Activated T-cell treated with anti-CD3 and anti-CD28 coated beads, Interleukin-2, amount 50 U/mL, for 48 hours (primary cell): ENCODE measurements at regions not wholly inside any gene's neighbourhood (a gene's known extent, or its start where the extent isn't known, plus 50 kb on each side); places are given as distances from the start of the nearest gene placed in this dataset.
"Not testable (repeated sequence)": the region's sequence is repeated elsewhere in the genome, so short reads cannot be mapped to it uniquely, and the experiment has no call there.

Source experiments
- DNase-seq, 2 experiments: peaks; one replicate each; pipeline ENCODE4 v3.0.0-alpha.2; 2020

DNA sequence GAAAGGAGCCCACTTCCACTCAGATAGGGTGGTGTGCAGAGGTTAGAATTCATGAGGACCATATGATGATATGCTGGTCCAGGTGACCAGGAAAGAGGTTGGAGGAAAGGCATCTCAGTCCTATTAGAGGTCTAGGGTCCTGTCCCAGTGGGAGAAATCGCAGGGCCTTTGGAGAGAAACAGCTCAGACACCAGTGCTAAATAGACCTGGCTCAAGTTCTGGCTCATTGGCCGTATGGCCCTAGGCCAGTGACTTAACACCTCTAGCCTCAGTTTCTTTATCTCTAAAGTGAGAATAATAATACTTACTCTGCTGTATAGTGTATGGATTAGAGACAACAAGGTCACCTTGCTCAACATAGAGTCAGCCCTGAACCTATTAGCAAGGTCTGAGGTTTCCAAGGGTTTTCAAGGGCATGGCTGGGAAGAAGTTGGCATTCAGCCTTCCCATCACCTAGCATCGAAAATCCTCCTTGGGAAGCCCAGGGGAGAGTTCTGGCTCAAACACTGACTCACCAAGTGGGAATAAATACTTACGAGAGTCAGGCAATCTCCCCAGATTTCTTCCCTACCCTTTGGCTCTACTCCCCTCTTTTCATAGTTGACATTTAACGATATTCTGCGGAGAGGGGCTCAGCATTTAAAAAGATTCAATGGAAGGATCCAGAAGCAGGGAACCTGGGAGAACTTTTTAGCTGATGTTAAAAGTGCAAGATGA, 473.1 kb upstream of the PODXL start:
- DNase-seq = no peak

DNA sequence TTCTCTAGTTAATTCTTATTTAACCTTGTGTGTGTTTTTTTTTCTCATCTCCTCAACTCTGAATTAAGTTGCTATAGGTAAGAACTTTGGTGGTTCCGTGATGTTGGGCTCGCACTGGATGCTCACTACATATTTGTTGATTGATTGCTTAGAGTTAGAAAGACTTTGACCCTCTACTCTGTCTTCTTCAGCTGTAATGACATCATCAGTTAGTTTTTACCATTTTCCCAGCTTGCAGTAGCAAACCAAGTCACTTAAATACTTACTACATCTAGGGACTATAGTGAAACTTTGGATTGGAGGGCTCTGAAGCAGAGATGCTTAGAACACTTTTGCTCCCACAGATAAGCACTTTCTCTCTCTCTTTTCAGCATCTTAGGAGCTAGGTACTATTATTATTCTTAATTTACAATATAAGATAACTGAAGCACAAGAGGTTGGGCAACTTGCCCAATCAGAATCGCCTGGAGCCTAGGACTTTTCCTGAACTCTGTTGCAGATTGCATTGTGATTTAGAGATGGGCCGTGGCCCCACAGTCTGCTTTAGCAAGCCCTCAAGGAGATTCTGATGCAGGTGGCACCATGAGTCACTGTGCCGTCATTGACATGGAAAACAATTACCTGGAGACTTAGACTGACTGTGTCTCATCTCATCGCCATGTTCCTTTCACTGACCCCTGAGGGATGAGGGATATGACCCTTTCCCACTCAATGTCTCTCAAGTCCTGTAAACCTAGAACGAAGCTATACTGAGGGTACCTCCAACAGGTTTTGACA, 471.9 kb upstream of the PODXL start:
- no peak for DNase-seq

DNA sequence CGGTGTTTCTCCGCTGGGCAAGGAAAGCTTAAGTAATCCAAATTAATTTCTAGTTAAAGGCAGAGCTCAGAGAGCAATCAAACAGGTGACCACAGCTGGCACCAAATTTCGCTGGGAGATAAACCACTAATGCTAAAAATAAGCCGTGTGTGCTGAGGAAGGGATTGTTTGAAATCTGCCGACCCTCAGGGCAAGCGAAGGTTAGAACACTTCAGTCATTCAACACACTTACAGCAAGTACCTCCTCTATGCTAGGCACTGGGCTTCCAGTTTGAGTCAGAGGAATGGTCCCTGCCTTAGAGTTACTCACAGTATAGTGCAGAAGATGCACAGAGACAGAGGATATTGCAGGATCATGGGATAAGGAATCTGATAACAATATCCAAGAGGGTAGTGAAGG, 467.9 kb upstream of the PODXL start:
- DNase-seq = no peak

DNA sequence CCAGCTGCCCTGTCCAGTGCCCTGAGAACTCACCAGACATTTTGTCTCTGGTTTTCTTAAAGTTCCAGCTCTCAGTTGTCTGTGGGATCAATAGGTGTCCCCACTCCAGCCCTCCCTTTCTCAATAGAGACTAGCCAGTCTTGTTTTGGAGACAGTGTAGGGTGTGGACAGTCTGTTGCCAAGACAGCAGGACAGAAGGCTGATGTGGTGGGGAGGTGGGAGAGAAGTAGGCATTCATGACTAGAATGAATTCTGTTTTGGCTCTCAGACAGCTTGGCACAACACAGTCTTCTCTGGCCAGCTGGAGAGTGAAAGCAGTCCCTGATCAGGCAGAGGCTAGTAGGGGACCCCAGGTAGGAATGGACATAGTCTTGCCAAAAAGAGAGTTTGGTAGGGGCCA, 467.0 kb upstream of the PODXL start:
- no peak for DNase-seq

DNA sequence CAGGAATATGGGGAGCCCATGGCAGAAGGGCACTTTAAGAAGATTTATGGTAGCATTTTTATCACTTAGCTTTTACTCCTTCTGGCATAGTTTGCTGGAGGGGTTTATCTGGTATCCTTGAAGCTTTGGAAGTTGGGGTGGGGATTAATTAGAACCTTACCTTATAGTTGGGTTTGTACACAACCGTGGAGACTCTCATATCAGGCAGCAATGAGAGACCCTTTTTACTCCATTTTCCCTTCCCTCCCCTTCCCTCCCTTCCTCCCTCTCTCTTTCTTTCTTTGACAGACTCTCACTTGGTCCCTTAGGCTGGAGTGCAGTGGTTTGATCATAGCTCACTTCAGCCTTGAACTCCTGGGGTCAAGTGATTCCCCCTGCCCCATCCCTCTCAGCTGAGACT, 465.8 kb upstream of the PODXL start:
- no peak for DNase-seq

DNA sequence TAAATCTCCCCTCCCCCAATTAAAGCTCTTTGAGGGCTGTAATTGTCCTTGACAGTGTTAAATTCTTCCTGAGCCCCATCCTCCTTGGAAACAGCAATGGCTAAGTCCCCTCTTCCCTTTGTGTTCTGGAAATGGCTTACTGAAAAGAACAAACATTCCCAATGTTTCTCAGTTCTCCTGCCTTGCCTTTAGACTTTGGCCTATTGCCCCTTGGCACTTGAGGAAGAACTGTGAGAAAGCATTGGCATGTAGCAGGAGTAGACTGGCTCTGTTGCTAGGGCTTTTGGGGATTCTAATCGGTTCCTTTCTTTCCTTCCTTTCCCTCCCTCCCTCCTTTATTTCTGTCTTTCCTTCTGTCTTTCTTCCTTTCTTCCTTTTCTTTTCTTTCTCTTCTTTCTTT, 463.3 kb upstream of the PODXL start:
- DNase-seq = no peak

DNA sequence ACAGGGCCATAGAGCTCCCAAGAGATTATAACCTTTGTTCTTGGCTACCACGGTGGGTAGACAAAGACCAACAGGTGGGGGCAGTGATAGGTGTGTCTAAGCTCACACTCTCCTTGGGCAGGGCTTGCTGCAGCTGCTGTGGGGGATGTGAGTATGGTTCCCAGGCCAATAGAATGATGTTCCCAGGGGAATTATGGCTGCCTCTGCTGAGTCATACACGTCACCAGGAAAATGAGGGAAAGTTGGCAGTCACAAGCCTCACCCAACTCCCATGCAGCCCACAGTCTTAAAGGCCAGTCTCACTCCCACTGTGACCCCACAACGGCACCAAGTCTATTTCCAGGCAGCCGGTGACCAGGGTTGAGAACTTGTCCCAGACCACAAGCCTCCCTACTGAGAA, 453.4 kb upstream of the PODXL start:
- no peak for DNase-seq

DNA sequence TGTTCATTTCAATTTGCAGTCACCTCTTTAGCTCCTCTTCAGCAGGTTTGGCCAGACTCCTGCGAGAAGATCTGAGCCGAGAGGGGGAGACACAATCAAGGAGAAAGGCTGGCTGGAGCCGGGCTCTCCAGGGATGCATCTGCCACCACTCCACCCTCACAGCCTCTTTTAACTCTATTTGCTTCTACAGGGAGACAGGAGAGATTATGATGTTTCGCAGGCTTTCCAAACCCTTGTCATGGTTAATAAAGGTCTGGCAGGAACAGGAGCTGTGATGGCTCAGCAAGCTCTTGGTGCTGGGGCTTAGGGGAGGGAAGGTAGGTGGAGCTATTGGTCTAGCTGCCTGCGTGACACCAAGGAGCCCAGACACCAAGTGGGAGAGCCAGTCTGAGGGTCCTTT, 448.1 kb upstream of the PODXL start:
- DNase-seq = no peak

DNA sequence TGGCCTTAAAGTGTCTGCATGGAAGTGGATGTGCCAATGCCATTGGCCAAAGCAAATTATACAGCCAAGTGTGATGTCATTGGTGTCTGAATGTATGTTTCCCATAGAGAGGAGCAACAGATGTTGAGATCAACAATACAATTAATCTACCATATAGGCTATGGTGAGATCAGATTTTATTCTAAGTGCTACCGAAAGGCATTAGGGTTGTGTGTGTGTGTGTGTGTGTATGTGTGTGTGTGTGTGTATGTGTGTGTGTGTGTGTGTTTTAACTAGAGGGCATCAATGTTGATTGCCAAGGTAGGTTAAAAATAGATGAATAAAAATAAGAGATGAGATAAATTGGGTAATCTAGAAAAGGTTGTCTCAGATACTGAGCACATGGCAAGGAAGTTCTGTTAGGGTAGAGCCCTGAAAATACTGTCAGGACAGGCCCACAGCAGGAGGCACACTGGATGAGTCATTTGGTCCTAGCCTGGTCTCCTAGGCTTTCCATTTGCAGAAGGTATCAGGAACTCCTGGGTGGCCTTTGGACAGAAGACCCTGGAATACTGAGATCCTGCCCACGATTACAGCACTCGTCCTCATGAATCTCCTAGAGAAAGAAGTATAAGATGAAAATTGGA, 446.0 kb upstream of the PODXL start:
- DNase-seq = no peak

DNA sequence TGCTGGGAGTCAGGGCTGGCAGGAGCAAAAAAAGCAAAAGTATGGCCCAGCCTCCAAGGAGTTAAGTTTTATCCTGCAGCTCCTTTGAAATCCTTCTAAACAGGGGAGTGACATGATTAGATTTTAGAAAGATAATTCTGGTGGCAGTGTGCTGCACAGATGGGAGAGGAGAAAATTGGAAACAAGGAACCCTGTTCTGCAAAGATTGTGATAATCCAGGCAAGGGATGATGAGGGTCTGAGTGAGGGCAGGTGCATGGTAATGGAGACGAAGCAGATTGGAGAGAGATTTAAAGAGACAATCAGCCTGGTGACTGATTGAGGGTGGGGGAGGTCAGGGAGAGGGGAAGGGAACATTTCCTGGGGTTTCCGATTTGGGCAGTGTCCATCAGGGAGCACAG, 444.7 kb upstream of the PODXL start:
- no peak for DNase-seq

DNA sequence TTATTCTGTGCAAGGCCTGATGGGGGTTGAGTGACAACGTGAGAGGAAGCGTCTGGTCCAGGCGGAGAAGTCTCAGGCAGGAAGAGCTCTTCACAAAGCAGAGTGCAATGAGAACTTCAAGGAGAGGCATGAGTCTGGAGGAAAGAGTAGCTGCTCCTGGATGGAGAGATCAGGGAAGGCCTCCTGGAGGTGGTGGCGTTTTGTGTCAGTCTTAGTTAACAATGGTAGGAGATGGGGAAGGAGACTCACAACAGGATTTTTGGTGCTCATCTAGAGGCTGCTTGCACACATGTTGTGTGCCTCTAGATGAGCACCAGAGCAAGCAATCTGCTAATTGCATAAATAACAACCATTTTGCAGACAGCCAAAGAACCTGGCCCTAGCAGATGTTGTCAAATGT, 442.8 kb upstream of the PODXL start:
- DNase-seq = no peak

DNA sequence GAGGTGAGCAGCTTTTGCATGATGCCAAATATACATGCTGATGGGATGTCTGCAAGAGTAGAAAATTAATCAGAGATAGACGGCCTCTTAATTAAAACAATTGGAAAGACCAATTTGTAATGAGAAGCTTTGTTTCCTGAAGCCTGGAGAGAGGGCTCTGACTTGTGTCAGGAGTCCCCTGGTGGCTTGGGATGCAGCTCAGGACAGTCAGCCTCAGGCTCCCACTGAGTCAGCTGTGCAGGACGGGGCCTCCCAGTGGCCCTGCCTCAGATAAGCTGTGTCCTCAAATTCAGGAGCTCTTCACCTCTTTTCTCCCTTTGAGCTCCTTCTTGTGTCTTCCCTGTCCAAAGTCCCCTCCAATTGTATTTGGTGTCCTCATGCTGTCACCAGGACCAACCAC, 438.9 kb upstream of the PODXL start:
- no peak for DNase-seq

DNA sequence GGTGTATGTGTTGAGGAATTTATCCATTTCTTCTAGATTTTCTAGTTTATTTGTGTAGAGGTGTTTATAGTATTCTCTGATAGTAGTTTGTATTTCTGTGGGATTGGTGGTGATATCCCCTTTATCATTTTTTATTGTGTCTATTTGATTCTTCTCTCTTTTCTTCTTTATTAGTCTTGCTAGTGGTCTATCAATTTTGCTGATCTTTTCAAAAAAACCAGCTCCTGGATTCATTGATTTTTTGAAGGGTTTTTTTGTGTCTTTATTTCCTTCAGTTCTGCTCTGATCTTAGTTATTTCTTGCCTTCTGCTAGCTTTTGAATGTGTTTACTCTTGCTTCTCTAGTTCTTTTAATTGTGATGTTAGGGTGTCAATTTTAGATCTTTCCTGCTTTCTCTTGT, 424.6 kb upstream of the PODXL start:
- not testable (repeated sequence) for DNase-seq

DNA sequence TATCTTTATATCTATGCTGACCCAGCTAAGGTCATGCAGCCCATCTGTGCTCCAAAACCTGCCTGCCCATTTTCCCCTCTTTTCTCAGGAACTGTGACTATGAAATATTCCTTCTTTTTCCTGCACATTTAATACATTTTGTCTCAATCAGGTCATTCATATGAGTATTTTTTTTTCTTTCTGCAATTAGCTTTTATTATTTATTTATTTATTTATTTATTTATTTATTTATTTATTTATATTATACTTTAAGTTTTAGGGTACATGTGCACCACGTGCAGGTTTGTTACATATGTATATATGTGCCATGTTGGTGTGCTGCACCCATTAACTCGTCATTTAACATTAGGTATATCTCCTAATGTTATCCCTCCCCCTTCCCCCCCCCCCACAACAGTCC, 421.7 kb upstream of the PODXL start:
- DNase-seq = not testable (repeated sequence)

DNA sequence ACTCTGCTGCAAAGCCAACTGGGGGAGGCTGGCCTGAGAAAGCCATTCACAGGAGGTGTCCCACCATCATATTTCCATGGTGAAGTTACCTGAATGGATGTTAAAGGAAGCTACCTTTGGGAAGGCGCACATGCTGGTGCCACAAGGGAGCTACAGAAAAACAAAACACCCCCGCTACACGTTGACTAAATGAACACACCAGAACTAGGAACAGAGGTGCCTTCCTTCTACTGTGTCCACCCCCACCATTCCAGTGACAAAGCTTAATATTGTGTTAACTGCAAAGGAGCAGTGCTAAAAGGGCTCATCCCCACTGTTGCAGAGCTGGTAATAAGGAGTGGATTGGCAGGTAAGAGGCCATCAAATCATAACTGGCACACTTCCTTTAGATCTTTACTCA, 420.0 kb upstream of the PODXL start:
- DNase-seq = no peak

DNA sequence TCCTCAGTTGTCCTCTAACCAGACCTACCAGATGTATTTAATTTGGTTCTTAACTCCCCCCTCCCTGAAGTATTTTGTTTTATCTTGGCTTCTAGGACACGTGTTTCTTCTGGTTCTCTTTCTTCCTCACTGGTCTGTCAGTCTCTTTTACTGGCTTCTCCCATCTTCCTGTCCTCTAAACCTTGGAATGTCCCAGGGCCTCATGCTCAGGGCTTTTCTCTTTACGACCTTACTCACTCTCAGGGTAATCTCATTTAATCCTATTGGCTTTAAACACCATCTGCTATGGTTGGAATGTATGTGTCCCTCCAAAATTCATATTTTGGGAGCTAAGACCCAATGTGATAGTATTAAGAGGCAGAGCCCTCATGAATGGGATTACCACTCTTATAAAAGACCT, 418.2 kb upstream of the PODXL start:
- no peak for DNase-seq

DNA sequence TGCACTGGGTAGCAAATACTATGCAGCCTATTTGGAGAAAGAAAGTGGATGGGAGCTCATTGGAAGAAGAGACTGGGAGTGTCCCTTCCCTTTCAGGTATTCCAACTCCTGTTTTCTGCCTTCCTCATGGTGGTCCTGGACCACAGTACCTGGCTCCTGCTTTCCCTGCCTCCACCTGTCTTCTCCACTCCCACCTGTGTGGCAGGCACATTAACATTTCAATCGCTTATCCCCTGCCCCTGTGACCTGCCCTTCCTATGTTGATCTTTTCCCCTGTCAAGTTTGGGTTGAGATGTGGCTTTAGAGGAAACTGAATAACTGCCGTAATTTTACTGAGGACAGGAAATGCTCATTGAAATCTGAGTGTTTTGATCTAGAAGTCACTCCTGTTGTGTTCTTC, 415.8 kb upstream of the PODXL start:
- DNase-seq = no peak

DNA sequence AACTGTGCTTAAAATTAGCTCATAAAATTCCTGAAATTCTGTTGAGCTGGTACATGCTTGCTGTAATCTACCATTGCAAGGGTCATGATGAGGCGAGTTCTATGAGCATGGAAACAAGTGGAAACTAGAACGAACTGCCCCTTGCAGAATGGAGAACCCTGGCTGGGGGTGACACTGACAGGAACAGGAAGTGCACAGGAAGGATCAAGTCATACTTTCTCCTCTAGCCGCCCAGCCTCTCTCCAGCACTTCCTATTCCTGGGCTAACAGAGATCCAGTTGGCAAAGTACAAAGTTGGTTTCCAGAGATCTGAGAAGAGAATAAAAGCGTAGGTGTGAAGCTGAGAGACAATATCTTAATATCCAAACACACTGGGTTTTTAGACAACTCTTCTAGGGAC, 414.2 kb upstream of the PODXL start:
- no peak for DNase-seq

DNA sequence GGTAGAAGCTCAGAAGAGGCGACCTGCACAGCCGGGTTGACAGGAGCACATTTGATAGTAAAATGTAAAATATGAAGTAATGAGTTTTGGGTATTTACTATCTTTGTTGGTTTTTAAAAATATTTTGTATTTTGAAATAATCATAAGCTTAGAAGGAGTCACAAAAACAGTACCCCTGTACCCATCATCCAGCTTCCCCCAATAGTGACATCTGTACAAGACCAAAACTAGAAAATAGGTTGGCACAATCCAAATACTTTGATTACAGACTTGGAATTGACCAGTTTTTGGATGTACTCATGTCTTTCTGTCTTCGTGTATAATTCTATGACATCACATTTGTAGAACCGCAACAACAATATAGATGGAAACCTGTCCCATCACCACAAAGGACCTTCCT, 413.1 kb upstream of the PODXL start:
- no peak for DNase-seq

DNA sequence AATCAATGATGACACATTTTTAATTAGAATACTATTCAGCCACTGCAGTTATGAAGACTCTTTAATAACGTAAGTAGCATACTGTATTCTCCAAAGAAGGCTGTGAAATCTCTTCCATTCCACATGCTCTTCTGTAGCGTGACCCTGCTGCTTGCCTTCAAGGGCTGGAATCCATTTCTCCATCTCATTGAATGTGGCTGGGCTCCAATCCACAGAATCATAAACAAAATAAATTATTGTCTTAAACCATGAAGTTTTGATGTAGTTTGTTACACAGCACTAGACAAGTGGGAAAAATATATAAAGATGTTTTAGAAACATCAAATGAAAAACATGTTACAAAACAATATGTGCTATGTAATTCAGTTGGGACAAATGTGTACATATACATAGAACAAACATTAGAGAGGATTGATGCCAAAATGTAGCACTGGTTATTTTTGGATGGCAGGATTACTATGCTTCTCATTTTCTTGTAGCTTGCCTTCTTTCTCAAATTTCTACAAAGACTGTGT, 410.8 kb upstream of the PODXL start:
- no peak for DNase-seq

DNA sequence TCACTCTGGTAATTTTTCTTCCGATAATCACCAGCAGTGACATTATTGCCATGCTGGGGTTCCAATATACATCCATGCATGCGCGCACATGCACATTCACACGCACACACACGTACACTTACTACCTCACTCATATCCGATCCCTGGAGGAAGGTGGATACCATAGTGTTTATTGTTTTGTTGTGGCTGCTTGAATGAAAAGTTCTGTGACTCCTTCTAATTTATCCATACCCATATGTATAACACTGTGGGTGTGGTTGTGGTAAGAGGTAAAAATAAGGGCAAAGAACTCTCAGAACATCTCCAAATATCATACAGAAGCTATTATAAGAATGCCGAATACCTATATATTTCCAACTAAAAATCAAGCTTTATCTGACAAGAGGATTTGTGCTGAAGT, 407.8 kb upstream of the PODXL start:
- no peak for DNase-seq

DNA sequence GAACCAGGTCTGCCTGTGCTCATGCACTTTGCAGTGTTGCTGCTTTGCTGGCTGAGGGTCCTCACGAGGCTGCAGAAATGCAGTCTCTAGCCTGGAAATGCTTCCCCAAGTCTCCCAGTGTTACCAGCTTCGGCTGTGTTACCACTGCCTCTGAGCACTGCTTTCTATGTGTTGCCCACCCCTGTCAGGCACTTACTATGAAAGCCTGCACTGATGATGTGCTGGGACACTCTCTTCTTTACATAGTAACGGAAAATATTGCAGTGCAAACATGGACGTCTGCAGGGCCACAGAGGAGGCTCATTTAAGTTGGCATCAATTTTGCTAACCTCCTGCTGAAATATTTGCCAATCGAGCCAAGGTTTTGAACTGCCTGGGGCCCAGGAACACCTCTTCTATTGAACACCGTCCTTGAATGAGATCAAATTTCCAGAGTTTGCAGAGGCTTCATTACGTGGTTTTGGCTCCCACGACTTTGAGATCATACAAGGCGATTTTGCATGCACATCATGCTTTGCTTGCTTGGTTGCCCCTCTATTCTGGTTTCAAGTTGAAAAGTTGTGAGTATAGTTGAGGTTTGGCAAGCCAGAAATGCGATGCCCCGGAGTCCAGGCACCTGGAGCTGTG, 404.7 kb upstream of the PODXL start:
- no peak for DNase-seq

DNA sequence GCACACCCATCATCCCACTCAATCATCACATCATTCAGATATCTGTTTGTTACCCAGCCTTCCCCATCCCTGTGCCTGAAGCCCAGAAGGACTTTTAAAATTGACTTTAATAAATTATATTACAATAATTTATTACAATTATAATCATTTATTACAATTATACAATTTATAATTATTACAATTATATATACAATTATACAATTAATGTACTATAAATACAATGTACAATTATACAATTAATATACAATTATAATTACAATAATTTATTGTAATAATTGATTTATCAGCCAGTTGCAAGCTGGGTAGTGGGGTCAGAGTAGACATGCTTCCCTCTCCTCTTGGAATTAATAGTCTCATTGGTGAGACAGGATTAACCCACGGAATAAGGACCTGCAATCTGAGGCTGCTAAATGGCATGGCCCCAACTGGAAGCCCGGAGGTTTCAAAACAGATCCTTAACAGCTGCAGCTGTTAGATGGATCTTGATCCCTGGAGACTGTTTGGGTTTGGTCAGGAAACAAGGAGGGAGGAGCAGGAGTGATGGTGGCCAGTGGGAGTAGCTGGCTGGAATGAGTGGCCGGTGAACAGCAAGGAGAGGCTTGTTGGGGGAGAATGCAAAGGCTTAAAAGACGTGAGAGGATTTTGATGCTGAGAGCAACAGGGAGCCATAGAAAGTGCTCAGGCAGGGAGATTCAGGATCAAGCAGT, 402.8 kb upstream of the PODXL start:
- no peak for DNase-seq
